SK-N-MC (cell line): ENCODE measurements at regions not wholly inside any gene's neighbourhood (a gene's known extent, or its start where the extent isn't known, plus 50 kb on each side); places are given as distances from the start of the nearest gene placed in this dataset.

Experiments
- DNase-seq: peaks from one replicate; pipeline ENCODE4 v3.0.0-alpha.2; 2011; ENCODE audit warnings: low read depth, low spot score
- H3K27ac ChIP-seq: fragments of 200-600 bp; sonication (generic); 2 replicates; pipeline ENCODE4 v1.5.1; 2016; ENCODE audit warnings: mixed run types
- H3K36me3 ChIP-seq: fragments of 200-600 bp; sonication (generic); 2 replicates; pipeline ENCODE4 v1.6.1; 2017; ENCODE audit warnings: antibody characterized with exemption, low read length, mixed read lengths; ENCODE audit not compliant: insufficient read depth
- H3K4me3 ChIP-seq: fragments of 200-600 bp; sonication (generic); 2 replicates; pipeline ENCODE4 v1.5.1; 2016
- H3K9ac ChIP-seq: fragments of 200-600 bp; sonication (generic); 2 replicates; pipeline ENCODE4 v1.8.0; 2017; ENCODE audit warnings: mixed run types, mixed read lengths; ENCODE audit not compliant: insufficient read length
- H3K9me3 ChIP-seq: fragments of 200-600 bp; sonication (generic); 2 replicates; pipeline ENCODE4 v1.6.1; 2017; ENCODE audit warnings: low read depth, mild to moderate bottlenecking, antibody characterized with exemption, low read length, moderate library complexity, mixed read lengths
- EZH2 ChIP-seq: fragments of 200-600 bp; sonication (generic); IDR thresholded peaks from one replicate; pipeline ENCODE4 v1.6.1; 2017; ENCODE audit warnings: antibody characterized with exemption
- FOXP2 ChIP-seq: optimal IDR thresholded peaks from 2 replicates; pipeline ENCODE3; 2011; ENCODE audit warnings: mild to moderate bottlenecking, moderate library complexity; ENCODE audit not compliant: insufficient read depth; ENCODE audit errors: extremely low read length, control extremely low read depth
- POLR2AphosphoS5 ChIP-seq: IDR thresholded peaks from 2 replicates; pipeline ENCODE4 v1.6.1; 2012; ENCODE audit warnings: mild to moderate bottlenecking, low read depth, low read length, borderline replicate concordance

GRCh38 chr4:137640838-137641158, 108.5 kb upstream of the PCDH18 start:
- no peak overlapping the region for H3K9ac ChIP-seq
- TF ChIP-seq FOXP2 (no peak), EZH2 (no peak), POLR2AphosphoS5 (no peak)
- no peaks in the 10 kb centered on the region for H3K9me3 ChIP-seq
- no peak for DNase-seq
- no peak overlapping the region for H3K27ac ChIP-seq
- no peak overlapping the region for H3K4me3 ChIP-seq
- H3K36me3 ChIP-seq: no peaks in the 10 kb centered on the region

GRCh38 chr4:137640156-137640837, 108.0 kb upstream of the PCDH18 start:
- DNase-seq: no peak
- Histone ChIP-seq H3K27ac (no peak overlapping the region), H3K9ac (no peak overlapping the region), H3K4me3 (no peak overlapping the region), H3K9me3 (no peaks in the 10 kb centered on the region), H3K36me3 (no peaks in the 10 kb centered on the region)
- TF ChIP-seq FOXP2 (no peak), POLR2AphosphoS5 (no peak), EZH2 (no peak)

GRCh38 chr4:137638934-137639333, 106.6 kb upstream of the PCDH18 start:
- no peak for TF ChIP-seq EZH2
- no peak for TF ChIP-seq POLR2AphosphoS5
- TF ChIP-seq FOXP2: no peak
- no peak for DNase-seq

GRCh38 chr4:137635601-137636000, 103.3 kb upstream of the PCDH18 start:
- Histone ChIP-seq H3K36me3 (no peaks in the 10 kb centered on the region), H3K27ac (peak overlapping the region; percentile 15; the same call in 1 of the 2 replicates), H3K9me3 (no peaks in the 10 kb centered on the region), H3K4me3 (no peak overlapping the region), H3K9ac (no peak overlapping the region)
- TF ChIP-seq FOXP2: no peak
- no peak for TF ChIP-seq EZH2
- no peak for TF ChIP-seq POLR2AphosphoS5
- no peak for DNase-seq

More at GRCh38 chr4:137638934-137639333, 106.6 kb upstream of the PCDH18 start:
- Histone ChIP-seq H3K27ac (no peak overlapping the region), H3K9me3 (no peaks in the 10 kb centered on the region), H3K4me3 (no peak overlapping the region), H3K9ac (no peak overlapping the region), H3K36me3 (no peaks in the 10 kb centered on the region)

GRCh38 chr4:137635108-137635507, 102.8 kb upstream of the PCDH18 start:
- Histone ChIP-seq H3K4me3 (no peak overlapping the region), H3K27ac (no peak overlapping the region), H3K9ac (no peak overlapping the region), H3K36me3 (no peaks in the 10 kb centered on the region), H3K9me3 (no peaks in the 10 kb centered on the region)
- DNase-seq: no peak
- no peak for TF ChIP-seq FOXP2
- TF ChIP-seq POLR2AphosphoS5: no peak
- no peak for TF ChIP-seq EZH2

- H3K9me3 ChIP-seq: no peaks in the 10 kb centered on the region
- DNase-seq: no peak
- no peak overlapping the region for H3K9ac ChIP-seq
- no peaks in the 10 kb centered on the region for H3K36me3 ChIP-seq
- H3K4me3 ChIP-seq: no peak overlapping the region
- TF ChIP-seq EZH2 (no peak), POLR2AphosphoS5 (no peak), FOXP2 (no peak)
- no peak overlapping the region for H3K27ac ChIP-seq
Measured at GRCh38 chr4:137632842-137633241, 100.5 kb upstream of the PCDH18 start.

GRCh38 chr4:137631605-137632004, 99.3 kb upstream of the PCDH18 start:
- H3K9me3 ChIP-seq: no peaks in the 10 kb centered on the region
- H3K36me3 ChIP-seq: no peaks in the 10 kb centered on the region
- no peak overlapping the region for H3K27ac ChIP-seq
- no peak overlapping the region for H3K9ac ChIP-seq
- DNase-seq: no peak
- no peak overlapping the region for H3K4me3 ChIP-seq
- no peak for TF ChIP-seq EZH2
- TF ChIP-seq POLR2AphosphoS5: no peak
- TF ChIP-seq FOXP2: no peak

GRCh38 chr4:137630252-137630651, 98.0 kb upstream of the PCDH18 start:
- Histone ChIP-seq H3K27ac (no peak overlapping the region), H3K4me3 (no peak overlapping the region), H3K9me3 (no peaks in the 10 kb centered on the region), H3K9ac (no peak overlapping the region), H3K36me3 (no peaks in the 10 kb centered on the region)
- TF ChIP-seq FOXP2 (no peak), EZH2 (no peak), POLR2AphosphoS5 (no peak)
- no peak for DNase-seq
